ENCODE measurements at regions not wholly inside any gene's neighbourhood (a gene's known extent, or its start where the extent isn't known, plus 50 kb on each side); places are given as distances from the start of the nearest gene placed in this dataset.

GRCh38 chr10:63758080-63758479, 236.9 kb downstream of the REEP3 start:
- Mint-ChIP-seq H3K9me3 (no peaks in the 10 kb centered on the region), H3K27ac (no peak overlapping the region), H3K36me3 (ENCODE audit: low read depth) (no peaks in the 10 kb centered on the region), H3K27me3 (peaks cover 43% of the 10 kb centered on the region), H3K4me3 (no peak overlapping the region), H3K4me1 (no peaks in the 10 kb centered on the region)
- CTCF ChIA-PET: no interaction called here
- DNase-seq: no peak
- POLR2A ChIA-PET: no interaction called here

- H3K4me1 Mint-ChIP-seq: no peaks in the 10 kb centered on the region
- H3K36me3 Mint-ChIP-seq (ENCODE audit: low read depth): no peaks in the 10 kb centered on the region
- DNase-seq: no peak
- H3K9me3 Mint-ChIP-seq: no peaks in the 10 kb centered on the region
- H3K4me3 Mint-ChIP-seq: no peak overlapping the region
- ChIA-PET POLR2A (no interaction called here), CTCF (no interaction called here)
- H3K27me3 Mint-ChIP-seq: peaks cover 40% of the 10 kb centered on the region
- no peak overlapping the region for H3K27ac Mint-ChIP-seq
These were observed 238.1 kb downstream of the REEP3 start for GRCh38 chr10:63759335-63759734.

GRCh38 chr10:63760034-63760707, 239.0 kb downstream of the REEP3 start:
- CTCF ChIA-PET: no interaction called here
- Mint-ChIP-seq H3K27me3 (peaks cover 37% of the 10 kb centered on the region), H3K36me3 (ENCODE audit: low read depth) (no peaks in the 10 kb centered on the region), H3K27ac (no peak overlapping the region), H3K9me3 (no peaks in the 10 kb centered on the region), H3K4me1 (no peaks in the 10 kb centered on the region), H3K4me3 (no peak overlapping the region)
- DNase-seq: no peak
- POLR2A ChIA-PET: no interaction called here

- ChIA-PET POLR2A (no interaction called here), CTCF (no interaction called here)
- no peaks in the 10 kb centered on the region for H3K4me1 Mint-ChIP-seq
- H3K9me3 Mint-ChIP-seq: no peaks in the 10 kb centered on the region
- no peak overlapping the region for H3K4me3 Mint-ChIP-seq
- H3K27me3 Mint-ChIP-seq: peaks cover 33% of the 10 kb centered on the region
- no peaks in the 10 kb centered on the region for H3K36me3 Mint-ChIP-seq (ENCODE audit: low read depth)
- DNase-seq: no peak
- H3K27ac Mint-ChIP-seq: no peak overlapping the region
These were observed 239.5 kb downstream of the REEP3 start for GRCh38 chr10:63760708-63761047.

GRCh38 chr10:63761243-63761642, 240.0 kb downstream of the REEP3 start:
- H3K4me1 Mint-ChIP-seq: no peaks in the 10 kb centered on the region
- peaks cover 33% of the 10 kb centered on the region for H3K27me3 Mint-ChIP-seq
- no peaks in the 10 kb centered on the region for H3K9me3 Mint-ChIP-seq
- no peak overlapping the region for H3K27ac Mint-ChIP-seq
- POLR2A ChIA-PET: no interaction called here
- CTCF ChIA-PET: no interaction called here
- no peak overlapping the region for H3K4me3 Mint-ChIP-seq
- DNase-seq: no peak
- H3K36me3 Mint-ChIP-seq (ENCODE audit: low read depth): no peaks in the 10 kb centered on the region

GRCh38 chr10:63763744-63764143, 242.5 kb downstream of the REEP3 start:
- H3K36me3 Mint-ChIP-seq (ENCODE audit: low read depth): no peaks in the 10 kb centered on the region
- ChIA-PET CTCF (no interaction called here), POLR2A (no interaction called here)
- no peak overlapping the region for H3K27ac Mint-ChIP-seq
- no peak overlapping the region for H3K4me3 Mint-ChIP-seq
- DNase-seq: no peak
- no peaks in the 10 kb centered on the region for H3K9me3 Mint-ChIP-seq
- peaks cover 2% of the 10 kb centered on the region for H3K4me1 Mint-ChIP-seq
- peaks cover 26% of the 10 kb centered on the region for H3K27me3 Mint-ChIP-seq

GRCh38 chr10:63765126-63765525, 243.9 kb downstream of the REEP3 start:
- DNase-seq: no peak
- H3K4me1 Mint-ChIP-seq: peaks cover 2% of the 10 kb centered on the region
- no peak overlapping the region for H3K27ac Mint-ChIP-seq
- ChIA-PET CTCF (interaction anchor here (0.6 kb wide), 1 partner anchor 45 kb away, joined by 3 read pairs; no protein-coding TSS in a partner anchor), POLR2A (no interaction called here)
- H3K4me3 Mint-ChIP-seq: no peak overlapping the region
- no peaks in the 10 kb centered on the region for H3K9me3 Mint-ChIP-seq
- peaks cover 17% of the 10 kb centered on the region for H3K27me3 Mint-ChIP-seq
- no peaks in the 10 kb centered on the region for H3K36me3 Mint-ChIP-seq (ENCODE audit: low read depth)

GRCh38 chr10:63766745-63767137, 245.5 kb downstream of the REEP3 start:
- H3K9me3 Mint-ChIP-seq: no peaks in the 10 kb centered on the region
- DNase-seq: no peak
- POLR2A ChIA-PET: no interaction called here
- H3K4me3 Mint-ChIP-seq: no peak overlapping the region
- H3K4me1 Mint-ChIP-seq: peaks cover 2% of the 10 kb centered on the region
- CTCF ChIA-PET: no interaction called here
- H3K36me3 Mint-ChIP-seq (ENCODE audit: low read depth): no peaks in the 10 kb centered on the region
- no peak overlapping the region for H3K27ac Mint-ChIP-seq
- H3K27me3 Mint-ChIP-seq: peaks cover 15% of the 10 kb centered on the region

GRCh38 chr10:63767138-63767801, 246.1 kb downstream of the REEP3 start:
- ChIA-PET POLR2A (no interaction called here), CTCF (no interaction called here)
- no peak for DNase-seq
- peaks cover 2% of the 10 kb centered on the region for H3K4me1 Mint-ChIP-seq
- H3K36me3 Mint-ChIP-seq (ENCODE audit: low read depth): no peaks in the 10 kb centered on the region
- no peak overlapping the region for H3K4me3 Mint-ChIP-seq
- no peak overlapping the region for H3K27ac Mint-ChIP-seq
- H3K27me3 Mint-ChIP-seq: peaks cover 11% of the 10 kb centered on the region
- H3K9me3 Mint-ChIP-seq: no peaks in the 10 kb centered on the region

GRCh38 chr10:63769367-63769766, 248.2 kb downstream of the REEP3 start:
- CTCF ChIA-PET: no interaction called here

GRCh38 chr10:63770523-63770922, 249.3 kb downstream of the REEP3 start:
- POLR2A ChIA-PET: no interaction called here
- CTCF ChIA-PET: no interaction called here

More at GRCh38 chr10:63769367-63769766, 248.2 kb downstream of the REEP3 start:
- no peaks in the 10 kb centered on the region for H3K36me3 Mint-ChIP-seq (ENCODE audit: low read depth)
- DNase-seq: no peak
- peaks cover 2% of the 10 kb centered on the region for H3K4me1 Mint-ChIP-seq
- peaks cover 12% of the 10 kb centered on the region for H3K27me3 Mint-ChIP-seq
- H3K4me3 Mint-ChIP-seq: no peak overlapping the region
- H3K27ac Mint-ChIP-seq: no peak overlapping the region
- no peaks in the 10 kb centered on the region for H3K9me3 Mint-ChIP-seq
- POLR2A ChIA-PET: no interaction called here

GRCh38 chr10:63772491-63772890, 251.3 kb downstream of the REEP3 start:
- peaks cover 2% of the 10 kb centered on the region for H3K4me1 Mint-ChIP-seq
- POLR2A ChIA-PET: no interaction called here
- no peaks in the 10 kb centered on the region for H3K36me3 Mint-ChIP-seq (ENCODE audit: low read depth)
- no peak overlapping the region for H3K4me3 Mint-ChIP-seq
- DNase-seq: no peak
- CTCF ChIA-PET: no interaction called here
- H3K27ac Mint-ChIP-seq: no peak overlapping the region
- H3K27me3 Mint-ChIP-seq: peaks cover 19% of the 10 kb centered on the region
- H3K9me3 Mint-ChIP-seq: no peaks in the 10 kb centered on the region

More at GRCh38 chr10:63770523-63770922, 249.3 kb downstream of the REEP3 start:
- Mint-ChIP-seq H3K4me1 (peaks cover 2% of the 10 kb centered on the region), H3K9me3 (no peaks in the 10 kb centered on the region), H3K36me3 (ENCODE audit: low read depth) (no peaks in the 10 kb centered on the region), H3K27ac (no peak overlapping the region), H3K27me3 (peaks cover 16% of the 10 kb centered on the region), H3K4me3 (no peak overlapping the region)
- no peak for DNase-seq

GRCh38 chr10:63773106-63773505, 251.9 kb downstream of the REEP3 start:
- no peaks in the 10 kb centered on the region for H3K4me1 Mint-ChIP-seq
- H3K4me3 Mint-ChIP-seq: no peak overlapping the region
- peaks cover 19% of the 10 kb centered on the region for H3K27me3 Mint-ChIP-seq
- CTCF ChIA-PET: interaction anchor here (0.8 kb wide), 1 partner anchor 53 kb away, joined by 3 read pairs; no protein-coding TSS in a partner anchor
- no peak overlapping the region for H3K27ac Mint-ChIP-seq
- no peaks in the 10 kb centered on the region for H3K9me3 Mint-ChIP-seq
- H3K36me3 Mint-ChIP-seq (ENCODE audit: low read depth): no peaks in the 10 kb centered on the region
- DNase-seq: no peak
- POLR2A ChIA-PET: no interaction called here

GRCh38 chr10:63773962-63774361, 252.8 kb downstream of the REEP3 start:
- CTCF ChIA-PET: interaction anchor here (0.8 kb wide), 1 partner anchor 54 kb away, joined by 3 read pairs; no protein-coding TSS in a partner anchor

More at GRCh38 chr10:63773962-63774361, 252.8 kb downstream of the REEP3 start:
- H3K27ac Mint-ChIP-seq: no peak overlapping the region
- POLR2A ChIA-PET: no interaction called here
- no peak for DNase-seq
- peaks cover 16% of the 10 kb centered on the region for H3K27me3 Mint-ChIP-seq
- H3K36me3 Mint-ChIP-seq (ENCODE audit: low read depth): no peaks in the 10 kb centered on the region
- H3K4me1 Mint-ChIP-seq: no peaks in the 10 kb centered on the region
- no peak overlapping the region for H3K4me3 Mint-ChIP-seq
- peaks cover 2% of the 10 kb centered on the region for H3K9me3 Mint-ChIP-seq

All from activated CD4-positive, alpha-beta memory T cell treated with anti-CD3 and anti-CD28 coated beads, Interleukin-2, amount 10 ng/mL, durations not matched to agents 7 days and 5 days (primary cell).